ENCODE measurements at regions not wholly inside any gene's neighbourhood (a gene's known extent, or its start where the extent isn't known, plus 50 kb on each side); places are given as distances from the start of the nearest gene placed in this dataset.

DNA sequence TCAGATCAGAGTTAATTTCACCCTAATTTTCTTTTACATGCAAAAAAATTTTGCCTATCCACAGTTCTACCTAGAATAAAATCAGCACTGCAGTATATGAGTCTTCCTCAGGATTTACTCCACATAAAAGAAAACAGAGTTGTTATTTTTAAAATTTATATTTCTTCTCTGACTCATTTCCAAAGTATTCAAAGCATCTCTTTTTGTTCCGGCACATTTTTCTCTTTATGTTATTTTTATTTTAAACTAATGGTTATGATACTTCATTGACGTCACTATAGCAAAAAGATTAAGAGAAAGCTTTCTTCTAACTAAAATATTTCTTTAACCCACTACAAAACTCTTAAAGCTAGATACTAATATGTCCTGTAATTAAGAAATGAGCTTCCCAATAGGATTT lies 590.4 kb downstream of the PRELID2 start:
- no peak overlapping the region for H3K4me3 ChIP-seq (replicated peaks; ENCODE audit: insufficient read depth, low read length)
- no peaks in the 10 kb centered on the region for H3K27me3 ChIP-seq (ENCODE audit: insufficient read depth, poor library complexity, severe bottlenecking)
- no peak for DNase-seq (ENCODE audit: low read depth in 1 of 2, low spot score in 1 of 2)
- TF ChIP-seq, protein P1, sequence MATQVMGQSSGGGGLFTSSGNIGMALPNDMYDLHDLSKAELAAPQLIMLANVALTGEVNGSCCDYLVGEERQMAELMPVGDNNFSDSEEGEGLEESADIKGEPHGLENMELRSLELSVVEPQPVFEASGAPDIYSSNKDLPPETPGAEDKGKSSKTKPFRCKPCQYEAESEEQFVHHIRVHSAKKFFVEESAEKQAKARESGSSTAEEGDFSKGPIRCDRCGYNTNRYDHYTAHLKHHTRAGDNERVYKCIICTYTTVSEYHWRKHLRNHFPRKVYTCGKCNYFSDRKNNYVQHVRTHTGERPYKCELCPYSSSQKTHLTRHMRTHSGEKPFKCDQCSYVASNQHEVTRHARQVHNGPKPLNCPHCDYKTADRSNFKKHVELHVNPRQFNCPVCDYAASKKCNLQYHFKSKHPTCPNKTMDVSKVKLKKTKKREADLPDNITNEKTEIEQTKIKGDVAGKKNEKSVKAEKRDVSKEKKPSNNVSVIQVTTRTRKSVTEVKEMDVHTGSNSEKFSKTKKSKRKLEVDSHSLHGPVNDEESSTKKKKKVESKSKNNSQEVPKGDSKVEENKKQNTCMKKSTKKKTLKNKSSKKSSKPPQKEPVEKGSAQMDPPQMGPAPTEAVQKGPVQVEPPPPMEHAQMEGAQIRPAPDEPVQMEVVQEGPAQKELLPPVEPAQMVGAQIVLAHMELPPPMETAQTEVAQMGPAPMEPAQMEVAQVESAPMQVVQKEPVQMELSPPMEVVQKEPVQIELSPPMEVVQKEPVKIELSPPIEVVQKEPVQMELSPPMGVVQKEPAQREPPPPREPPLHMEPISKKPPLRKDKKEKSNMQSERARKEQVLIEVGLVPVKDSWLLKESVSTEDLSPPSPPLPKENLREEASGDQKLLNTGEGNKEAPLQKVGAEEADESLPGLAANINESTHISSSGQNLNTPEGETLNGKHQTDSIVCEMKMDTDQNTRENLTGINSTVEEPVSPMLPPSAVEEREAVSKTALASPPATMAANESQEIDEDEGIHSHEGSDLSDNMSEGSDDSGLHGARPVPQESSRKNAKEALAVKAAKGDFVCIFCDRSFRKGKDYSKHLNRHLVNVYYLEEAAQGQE (IDR thresholded peaks at IDR 0.05; ENCODE audit: insufficient replicate concordance, low read depth), result no peak
- TF ChIP-seq SPI1 (IDR thresholded peaks at IDR 0.05; ENCODE audit: borderline replicate concordance, low read depth), result no peak
- TF ChIP-seq POLR2AphosphoS5 (IDR thresholded peaks at IDR 0.05; ENCODE audit: low read depth), result no peak
- TF ChIP-seq, protein P2, sequence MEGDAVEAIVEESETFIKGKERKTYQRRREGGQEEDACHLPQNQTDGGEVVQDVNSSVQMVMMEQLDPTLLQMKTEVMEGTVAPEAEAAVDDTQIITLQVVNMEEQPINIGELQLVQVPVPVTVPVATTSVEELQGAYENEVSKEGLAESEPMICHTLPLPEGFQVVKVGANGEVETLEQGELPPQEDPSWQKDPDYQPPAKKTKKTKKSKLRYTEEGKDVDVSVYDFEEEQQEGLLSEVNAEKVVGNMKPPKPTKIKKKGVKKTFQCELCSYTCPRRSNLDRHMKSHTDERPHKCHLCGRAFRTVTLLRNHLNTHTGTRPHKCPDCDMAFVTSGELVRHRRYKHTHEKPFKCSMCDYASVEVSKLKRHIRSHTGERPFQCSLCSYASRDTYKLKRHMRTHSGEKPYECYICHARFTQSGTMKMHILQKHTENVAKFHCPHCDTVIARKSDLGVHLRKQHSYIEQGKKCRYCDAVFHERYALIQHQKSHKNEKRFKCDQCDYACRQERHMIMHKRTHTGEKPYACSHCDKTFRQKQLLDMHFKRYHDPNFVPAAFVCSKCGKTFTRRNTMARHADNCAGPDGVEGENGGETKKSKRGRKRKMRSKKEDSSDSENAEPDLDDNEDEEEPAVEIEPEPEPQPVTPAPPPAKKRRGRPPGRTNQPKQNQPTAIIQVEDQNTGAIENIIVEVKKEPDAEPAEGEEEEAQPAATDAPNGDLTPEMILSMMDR (IDR thresholded peaks at IDR 0.05; ENCODE audit: insufficient read depth, low read length), result no peak
- H3K27ac ChIP-seq (replicated peaks), result no peak overlapping the region

DNA sequence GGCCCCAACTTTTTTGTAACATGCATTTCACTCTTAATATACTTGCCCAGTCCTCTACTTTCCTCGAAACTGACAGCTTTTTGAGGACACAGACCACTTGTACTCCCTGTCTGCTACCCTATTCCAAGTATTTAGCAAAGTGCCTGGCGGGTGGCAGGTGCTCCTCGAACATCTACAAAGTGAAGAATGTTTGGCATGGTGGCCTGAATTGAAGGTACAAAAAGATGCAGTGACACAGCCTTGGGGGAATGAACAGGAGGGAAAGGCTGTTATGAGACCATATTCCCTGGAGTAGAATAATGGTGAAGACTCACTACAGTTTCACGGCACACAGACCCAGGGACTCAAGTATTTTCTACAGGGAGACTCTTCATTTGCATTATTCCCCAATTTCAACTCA lies 590.9 kb downstream of the PRELID2 start:
- Histone ChIP-seq H3K27ac (replicated peaks) (no peak overlapping the region), H3K4me3 (replicated peaks; ENCODE audit: insufficient read depth, low read length) (no peak overlapping the region), H3K27me3 (ENCODE audit: insufficient read depth, poor library complexity, severe bottlenecking) (no peaks in the 10 kb centered on the region)
- DNase-seq (ENCODE audit: low read depth in 1 of 2, low spot score in 1 of 2), result no peak
- no peak for TF ChIP-seq SPI1 (IDR thresholded peaks at IDR 0.05; ENCODE audit: borderline replicate concordance, low read depth)
- no peak for TF ChIP-seq GABPA (IDR thresholded peaks at IDR 0.05; ENCODE audit: low read depth)
- TF ChIP-seq, protein P1 (IDR thresholded peaks at IDR 0.05; ENCODE audit: insufficient replicate concordance, low read depth), result no peak
- TF ChIP-seq POLR2AphosphoS5 (IDR thresholded peaks at IDR 0.05; ENCODE audit: low read depth), result no peak
- TF ChIP-seq, protein P2 (IDR thresholded peaks at IDR 0.05; ENCODE audit: insufficient read depth, low read length), result no peak

DNA sequence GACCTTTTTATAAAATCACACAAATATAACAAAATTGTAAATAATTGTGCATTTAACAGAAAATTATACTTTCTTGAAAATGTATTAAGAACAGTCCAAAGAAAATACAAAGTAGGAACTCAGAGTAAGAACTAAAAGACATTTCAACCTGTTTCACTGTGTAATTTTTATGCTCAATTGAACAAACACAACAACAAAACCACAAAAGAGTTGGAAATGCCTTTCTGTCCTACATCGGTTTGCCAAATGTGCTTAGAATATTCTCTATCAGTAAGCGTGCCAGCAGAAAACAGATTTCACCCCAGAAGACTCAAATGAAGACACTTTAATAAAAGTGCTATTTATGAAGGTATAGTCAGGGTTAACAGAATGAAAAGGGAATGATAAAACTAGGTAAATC lies 592.1 kb downstream of the PRELID2 start:
- Histone ChIP-seq H3K27ac (replicated peaks) (no peak overlapping the region), H3K4me3 (replicated peaks; ENCODE audit: insufficient read depth, low read length) (no peak overlapping the region), H3K27me3 (ENCODE audit: insufficient read depth, poor library complexity, severe bottlenecking) (no peaks in the 10 kb centered on the region)
- DNase-seq (ENCODE audit: low read depth in 1 of 2, low spot score in 1 of 2), result no peak
- no peak for TF ChIP-seq POLR2AphosphoS5 (IDR thresholded peaks at IDR 0.05; ENCODE audit: low read depth)
- TF ChIP-seq, protein P1 (IDR thresholded peaks at IDR 0.05; ENCODE audit: insufficient replicate concordance, low read depth), result no peak
- TF ChIP-seq GABPA (IDR thresholded peaks at IDR 0.05; ENCODE audit: low read depth), result no peak
- TF ChIP-seq SPI1 (IDR thresholded peaks at IDR 0.05; ENCODE audit: borderline replicate concordance, low read depth), result no peak
- TF ChIP-seq, protein P2 (IDR thresholded peaks at IDR 0.05; ENCODE audit: insufficient read depth, low read length), result no peak
